GM21529 (cell line): ENCODE measurements at regions not wholly inside any gene's neighbourhood (a gene's known extent, or its start where the extent isn't known, plus 50 kb on each side); places are given as distances from the start of the nearest gene placed in this dataset.

ENCODE experiments used
- ATAC-seq: cut with Tn5 transposase; IDR thresholded peaks from one replicate; pipeline ENCODE4 v1.9.1; 2021; ENCODE audit not compliant: unreplicated experiment

GRCh38 chr5:117860550-117860949 is 1127.8 kb downstream of the DTWD2 start:
- ATAC-seq, result no peak

- no peak for ATAC-seq
Measured at GRCh38 chr5:117859176-117859575, 1129.2 kb downstream of the DTWD2 start.

DNA sequence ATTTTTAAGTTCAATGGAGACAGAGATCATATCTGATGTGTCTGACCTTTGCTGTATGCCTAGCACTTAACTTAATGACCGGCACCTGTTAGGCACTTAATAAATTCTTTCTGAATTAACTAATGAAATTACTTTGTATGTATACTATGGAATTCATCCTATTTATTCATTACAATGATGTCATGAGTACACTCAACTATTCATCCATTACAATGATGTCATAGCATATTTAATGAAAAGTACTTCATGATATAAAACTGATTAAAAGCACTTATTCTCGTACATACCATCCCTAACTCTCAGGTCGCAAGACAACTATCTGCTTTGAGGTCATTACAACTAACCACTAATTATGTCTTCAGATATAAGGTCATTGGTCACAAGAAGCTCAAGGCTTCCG is 1131.6 kb downstream of the DTWD2 start:
- no peak for ATAC-seq

DNA sequence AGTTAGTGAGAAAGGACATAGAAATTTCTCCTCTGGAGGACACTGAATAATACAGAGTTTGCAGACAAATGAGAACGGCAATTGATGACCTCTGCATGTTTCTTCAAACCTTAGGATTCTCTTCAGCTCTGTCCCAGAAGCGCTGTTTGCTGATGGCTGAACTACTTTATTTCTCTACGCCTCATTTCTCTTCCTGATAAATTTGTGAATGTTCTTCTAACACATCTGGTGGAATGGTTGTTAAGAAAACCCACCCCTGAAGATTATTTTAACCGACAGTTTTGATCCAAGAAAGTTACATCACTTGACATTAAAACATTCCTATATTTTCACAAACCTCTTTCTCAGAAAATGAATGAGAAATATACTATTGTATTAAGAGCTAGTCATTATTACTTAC is 1150.6 kb downstream of the DTWD2 start:
- no peak for ATAC-seq

DNA sequence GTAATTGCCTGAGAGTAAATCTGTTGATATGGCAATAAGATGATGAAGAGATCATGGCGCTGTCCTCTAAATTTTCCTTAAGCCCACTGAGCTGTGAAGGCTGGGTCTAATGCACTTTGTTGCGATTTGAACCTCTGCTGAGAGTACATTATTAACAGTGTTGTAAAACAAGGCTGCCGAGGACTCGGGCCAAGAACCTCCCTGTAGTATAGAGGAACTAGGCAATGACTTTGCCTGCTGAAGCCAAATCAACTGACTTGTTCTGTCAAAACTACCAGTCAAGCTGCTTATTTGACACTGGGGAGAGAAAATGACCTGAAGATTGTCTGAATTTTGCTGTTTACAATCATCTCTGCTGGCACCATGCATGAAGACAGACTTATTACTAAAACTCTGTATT is 1154.7 kb downstream of the DTWD2 start:
- ATAC-seq, result no peak

DNA sequence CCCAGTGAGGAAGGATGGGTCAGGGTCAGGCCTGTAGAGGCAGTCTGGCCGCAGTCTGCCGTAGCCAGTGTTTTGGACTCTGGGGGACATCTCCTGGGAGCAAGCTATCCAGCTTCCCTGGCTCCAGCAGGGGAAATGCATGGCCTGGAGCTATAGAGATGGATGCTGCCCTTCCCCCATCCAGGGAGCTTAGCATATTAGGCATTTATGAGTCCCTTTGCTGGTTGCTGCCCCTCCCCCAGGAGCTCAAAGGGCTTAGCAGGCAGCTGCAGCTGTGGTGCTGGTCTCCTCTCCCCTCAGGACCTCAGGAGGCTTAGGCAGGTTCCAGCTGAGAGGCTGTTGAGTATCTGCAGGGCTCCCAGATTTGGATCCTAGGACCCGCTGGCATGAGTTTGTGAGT is 1158.7 kb downstream of the DTWD2 start:
- ATAC-seq, result no peak

GRCh38 chr5:117813850-117814249 is 1174.5 kb downstream of the DTWD2 start:
- no peak for ATAC-seq

- ATAC-seq, result no peak
Measured at GRCh38 chr5:117812861-117813260, 1175.5 kb downstream of the DTWD2 start.

DNA sequence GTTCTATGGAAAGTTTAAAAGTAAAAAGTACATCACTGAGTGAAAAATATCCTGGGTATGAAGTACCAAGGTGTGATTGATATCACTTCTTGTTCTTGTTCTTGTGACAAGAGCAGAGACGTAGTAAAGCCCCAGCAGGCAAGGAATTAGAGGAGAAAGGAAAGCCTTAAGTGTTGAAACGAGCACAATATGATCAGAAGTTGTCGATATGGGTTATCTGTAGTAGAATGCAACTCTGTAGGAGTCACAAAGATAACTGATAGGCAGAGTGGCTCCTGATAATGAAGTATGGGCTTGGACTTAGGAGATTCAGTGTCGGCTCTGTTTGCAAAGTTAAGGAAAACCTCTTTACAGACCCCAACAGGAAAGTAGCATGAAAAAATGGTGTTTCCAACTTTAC is 1179.1 kb downstream of the DTWD2 start:
- no peak for ATAC-seq

- no peak for ATAC-seq
Measured at GRCh38 chr5:117805058-117805457, 1183.3 kb downstream of the DTWD2 start.

GRCh38 chr5:117803533-117803932 is 1184.8 kb downstream of the DTWD2 start:
- ATAC-seq, result no peak

GRCh38 chr5:117801583-117801982 is 1186.8 kb downstream of the DTWD2 start:
- ATAC-seq, result no peak

GRCh38 chr5:117800261-117800660 is 1188.1 kb downstream of the DTWD2 start:
- ATAC-seq, result no peak

- no peak for ATAC-seq
Measured at GRCh38 chr5:117794847-117795246, 1193.5 kb downstream of the DTWD2 start.

- no peak for ATAC-seq
Measured at GRCh38 chr5:117793963-117794362, 1194.4 kb downstream of the DTWD2 start.

DNA sequence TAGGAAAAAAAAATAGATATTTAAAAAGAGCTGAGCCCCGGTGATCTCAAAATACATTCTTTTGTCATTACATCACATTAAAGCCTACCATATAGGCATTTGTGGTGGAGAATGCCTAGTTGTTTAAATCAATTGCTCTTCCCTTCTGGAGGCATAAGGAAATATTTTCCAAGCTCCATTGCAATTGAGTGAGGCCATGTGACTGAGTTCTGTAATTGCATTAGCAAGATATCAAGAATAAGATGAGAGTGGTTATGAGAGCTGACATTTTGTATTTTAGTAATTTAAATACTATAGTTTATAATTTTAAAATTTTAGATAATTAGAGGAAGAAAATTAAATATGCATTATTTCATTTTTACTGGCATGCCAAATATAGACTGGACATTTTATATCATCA is 1195.9 kb downstream of the DTWD2 start:
- ATAC-seq, result no peak

DNA sequence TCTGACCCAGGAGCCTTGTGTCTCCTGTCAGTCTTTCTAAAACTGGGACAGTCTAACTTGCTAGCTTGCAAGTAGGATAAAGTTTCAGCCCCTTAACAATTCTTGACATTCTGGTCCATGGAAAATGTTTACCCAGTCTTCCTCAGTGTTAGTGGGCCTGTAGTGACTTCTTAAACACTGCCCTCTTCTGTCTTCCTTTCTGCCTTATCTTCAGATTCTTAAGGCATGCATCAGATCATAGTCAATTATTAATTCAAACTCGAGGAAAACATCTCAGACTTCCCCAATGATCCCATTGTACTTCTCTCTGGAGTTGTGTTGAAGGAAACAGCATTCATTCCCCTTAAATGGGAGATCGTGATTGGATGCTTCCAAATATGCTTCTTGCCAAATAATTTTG is 1199.8 kb downstream of the DTWD2 start:
- ATAC-seq, result no peak

GRCh38 chr5:117779171-117779570 is 1204.5 kb upstream of the SEMA6A start:
- no peak for ATAC-seq

DNA sequence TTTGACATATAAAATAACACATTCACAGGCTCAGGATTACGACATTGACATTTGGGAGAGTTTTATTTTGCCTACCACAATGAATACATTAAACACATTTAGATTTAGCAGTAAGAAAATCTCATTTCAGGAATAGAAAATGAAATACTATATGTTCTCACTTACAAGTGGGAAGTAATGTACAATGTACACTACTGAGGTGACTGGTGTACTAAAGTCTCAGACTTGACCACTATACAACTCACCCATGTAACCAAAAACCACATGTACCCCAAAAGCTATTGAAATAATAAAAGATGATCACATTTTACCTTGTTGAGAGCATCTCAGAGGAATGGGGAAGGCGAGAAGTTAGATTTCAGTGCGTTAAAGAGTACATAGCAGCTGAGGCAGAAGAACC is 1202.4 kb upstream of the SEMA6A start:
- ATAC-seq, result no peak

DNA sequence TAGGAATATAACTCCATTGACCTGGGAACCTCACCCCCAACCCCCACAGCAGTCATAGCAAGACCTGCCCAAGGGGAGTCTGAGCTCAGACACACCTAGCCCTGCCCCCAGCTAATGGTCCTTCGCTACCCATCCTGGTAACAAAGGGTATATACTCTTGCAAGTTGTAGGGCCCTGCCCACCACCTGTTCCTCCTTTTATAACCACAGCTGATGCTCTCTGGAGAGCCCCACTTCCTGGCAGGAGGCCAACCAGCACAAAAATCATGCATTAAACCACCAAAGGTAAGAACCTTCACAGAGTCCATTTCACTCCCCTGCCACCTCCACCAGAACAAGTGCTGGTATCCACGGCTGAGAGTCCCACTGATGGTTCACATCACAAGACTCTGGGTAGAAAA is 1195.3 kb upstream of the SEMA6A start:
- ATAC-seq, result no peak

GRCh38 chr5:117763271-117763670 is 1188.6 kb upstream of the SEMA6A start:
- no peak for ATAC-seq

GRCh38 chr5:117761186-117761585 is 1186.6 kb upstream of the SEMA6A start:
- no peak for ATAC-seq

DNA sequence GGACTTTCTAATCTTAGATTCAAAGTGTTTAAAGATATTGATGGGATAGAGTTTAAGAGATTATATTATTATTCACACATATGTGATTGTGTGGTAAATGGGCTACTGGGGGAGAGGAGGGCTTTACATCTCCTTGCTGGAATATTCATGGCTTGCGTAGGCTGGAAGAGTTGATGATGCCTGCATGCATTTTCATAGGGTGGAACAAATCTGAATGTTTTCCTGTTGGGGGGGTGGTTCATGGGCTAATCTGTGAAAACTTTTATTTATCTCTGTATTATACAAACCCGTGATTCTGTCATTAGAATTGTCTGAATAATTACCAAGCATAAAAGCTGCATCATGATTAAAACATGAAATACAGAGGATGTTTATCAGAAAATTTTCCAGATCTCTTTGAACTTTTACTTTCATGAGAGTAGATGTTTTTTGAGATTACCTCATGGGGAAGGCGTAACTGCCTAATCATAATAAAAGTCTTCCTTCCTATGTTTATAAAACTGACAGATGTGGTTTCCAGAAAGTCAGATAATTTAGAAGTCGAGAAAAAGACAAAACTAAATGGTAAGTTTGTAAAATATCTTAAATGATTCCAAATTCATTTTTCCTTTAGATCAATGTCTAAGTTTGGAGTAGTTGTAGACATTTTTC is 1185.4 kb upstream of the SEMA6A start:
- no peak for ATAC-seq

- no peak for ATAC-seq
Measured at GRCh38 chr5:117752403-117752802, 1177.8 kb upstream of the SEMA6A start.
